H54 (cell line): ENCODE measurements at regions not wholly inside any gene's neighbourhood (a gene's known extent, or its start where the extent isn't known, plus 50 kb on each side); places are given as distances from the start of the nearest gene placed in this dataset.

Experiments used
- DNase-seq: peaks from one replicate; pipeline ENCODE4 v3.0.0; 2011; ENCODE audit warnings: low spot score, mixed read lengths; ENCODE audit not compliant: insufficient read length
- FAIRE-seq: peaks from 3 replicates; lab custom pipeline; 2011; peaks lifted over from hg19 to GRCh38; lab: Jason Lieb, UNC
- POLR2A ChIP-seq: IDR thresholded peaks from 2 replicates; pipeline ENCODE4 v1.6.1; 2011; ENCODE audit warnings: low read depth, mild to moderate bottlenecking, low read length

DNA sequence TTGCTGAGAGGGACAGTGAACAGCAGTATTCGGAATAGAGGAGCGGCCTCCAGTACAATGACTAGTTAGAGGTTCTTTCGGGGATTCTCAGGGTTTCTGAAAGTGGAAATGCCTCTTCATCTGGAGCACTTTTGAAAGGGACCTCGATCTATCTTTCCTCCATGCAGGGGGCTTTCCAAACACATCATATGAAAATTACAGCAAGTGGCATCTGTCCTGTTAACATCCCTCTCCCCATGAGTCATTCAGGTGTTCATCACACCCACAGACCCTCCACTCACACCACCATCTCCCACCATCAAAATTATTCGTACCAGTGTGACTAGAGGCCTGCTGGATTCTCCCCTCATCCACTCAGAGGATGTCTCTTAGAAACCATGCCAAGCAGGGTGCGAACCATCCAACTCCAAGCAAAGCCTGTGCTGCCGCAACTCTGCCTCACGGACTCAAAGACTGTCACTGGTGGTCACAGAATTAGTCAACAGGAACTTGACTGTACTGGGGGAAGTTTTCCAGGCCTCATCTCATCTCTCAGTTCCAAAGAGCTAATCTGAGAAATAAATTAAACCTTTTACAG, 211.1 kb downstream of the MRPL39 start:
- no peak for DNase-seq
- FAIRE-seq: no peak

DNA sequence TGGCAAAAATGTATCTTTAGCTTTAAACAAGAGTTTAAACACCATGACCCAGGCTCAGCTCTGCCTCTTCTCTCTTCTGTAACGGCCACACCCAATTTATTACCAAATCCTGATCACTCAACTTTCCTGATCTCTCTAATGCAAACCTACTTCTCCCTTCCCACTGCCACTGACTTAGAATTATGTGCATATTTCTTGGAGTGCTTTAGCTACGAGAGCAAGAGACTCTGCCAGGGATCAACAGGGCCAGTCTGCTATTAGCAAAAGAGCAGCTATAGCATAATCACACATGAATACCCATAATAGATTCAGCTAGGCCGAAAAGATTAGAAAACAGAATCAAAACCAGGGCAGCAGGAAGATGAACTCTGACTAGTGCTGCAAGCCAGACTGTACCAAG, 215.5 kb downstream of the MRPL39 start:
- FAIRE-seq: no peak
- TF ChIP-seq POLR2A: no peak

More for the DNA sequence above, 211.1 kb downstream of the MRPL39 start:
- no peak for TF ChIP-seq POLR2A

DNA sequence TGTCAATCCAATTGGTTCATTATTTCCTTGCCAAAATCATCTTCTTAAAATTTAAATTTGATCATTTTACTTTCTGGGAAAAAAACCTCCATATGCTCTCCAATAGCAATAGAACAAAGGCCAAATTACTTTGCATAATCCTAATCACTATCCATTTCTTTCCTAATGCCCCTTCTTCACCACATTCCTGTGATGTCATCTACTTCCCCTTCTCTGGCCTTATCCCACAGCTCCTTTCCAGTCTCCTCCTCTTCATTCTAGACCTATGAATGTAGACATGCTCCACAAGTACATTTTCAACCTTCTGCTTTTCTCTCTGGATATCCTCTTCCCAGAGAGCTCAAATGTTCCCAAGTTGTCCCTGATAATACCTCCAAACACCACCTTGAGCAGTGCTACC, 216.6 kb downstream of the MRPL39 start:
- no peak for DNase-seq
- no peak for FAIRE-seq
- TF ChIP-seq POLR2A: no peak

More for the DNA sequence above, 215.5 kb downstream of the MRPL39 start:
- DNase-seq: no peak

DNA sequence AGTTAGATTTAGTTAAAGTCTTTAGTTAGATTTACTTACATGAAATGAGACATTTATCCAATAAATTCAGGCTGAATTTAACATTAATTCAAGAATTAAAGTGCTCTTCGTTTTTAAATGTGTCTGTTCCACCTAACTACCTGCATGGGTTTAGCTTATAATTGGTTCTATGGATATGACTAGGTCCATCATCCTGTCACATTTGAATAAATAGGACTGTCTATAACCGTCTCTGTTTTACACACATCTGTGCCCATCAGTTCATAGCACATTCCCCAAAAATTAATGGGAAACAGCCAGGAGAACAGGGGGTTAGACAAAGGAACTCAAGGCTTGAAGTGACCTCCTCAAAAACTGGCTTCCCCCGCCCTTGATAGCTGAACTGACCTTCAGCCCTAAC, 219.6 kb downstream of the MRPL39 start:
- FAIRE-seq (no peak), DNase-seq (no peak)
- TF ChIP-seq POLR2A: no peak

DNA sequence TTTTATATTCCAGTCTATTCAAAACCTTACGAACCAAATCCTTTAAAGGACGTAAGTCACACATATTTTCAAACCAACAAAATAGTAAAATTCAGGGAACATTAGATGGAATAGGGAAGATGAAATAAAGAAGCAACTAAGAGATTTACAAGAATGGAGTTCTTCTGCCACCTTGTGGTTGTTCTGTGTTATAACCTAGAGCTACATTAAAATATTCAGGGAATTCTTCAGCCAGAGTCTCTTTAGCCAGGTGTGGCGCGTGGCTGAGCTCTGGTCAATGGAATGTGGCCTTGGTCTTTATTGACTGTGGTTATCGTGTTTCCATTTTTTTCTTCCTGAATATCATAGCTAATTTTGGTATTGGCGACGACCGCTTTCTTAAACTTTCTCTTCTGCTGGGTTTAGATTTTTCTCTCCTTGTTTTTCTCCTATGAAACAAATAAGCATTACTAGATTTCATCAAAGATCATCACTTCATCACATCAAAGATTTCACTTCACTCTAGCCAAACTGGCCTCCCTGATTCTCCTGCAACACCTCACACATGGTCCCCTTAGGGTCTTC, 221.3 kb downstream of the MRPL39 start:
- FAIRE-seq (no peak), DNase-seq (peak; percentile 29)
- TF ChIP-seq POLR2A: no peak

GRCh38 chr21:25385341-25385740, 221.9 kb downstream of the MRPL39 start:
- DNase-seq (no peak), FAIRE-seq (no peak)
- no peak for TF ChIP-seq POLR2A

DNA sequence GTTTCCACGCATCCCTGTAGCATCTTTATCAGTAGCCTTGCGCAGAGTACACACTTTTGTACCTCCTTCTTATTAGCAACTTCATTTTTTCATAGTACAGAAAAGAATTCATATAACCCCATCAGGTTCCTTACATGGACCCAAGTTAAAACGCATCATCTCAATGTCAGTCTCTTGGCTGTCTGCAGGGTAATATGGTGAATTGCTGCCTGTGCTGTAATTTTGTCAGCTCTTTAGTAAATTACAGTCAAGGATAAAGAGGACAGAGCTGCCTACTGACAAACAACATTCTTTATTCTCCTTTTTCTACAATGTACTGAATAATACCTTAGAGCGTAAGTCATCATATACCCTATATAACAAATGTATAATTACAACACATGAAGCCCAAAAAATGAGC, 222.5 kb downstream of the MRPL39 start:
- no peak for FAIRE-seq
- no peak for TF ChIP-seq POLR2A
- DNase-seq: no peak

DNA sequence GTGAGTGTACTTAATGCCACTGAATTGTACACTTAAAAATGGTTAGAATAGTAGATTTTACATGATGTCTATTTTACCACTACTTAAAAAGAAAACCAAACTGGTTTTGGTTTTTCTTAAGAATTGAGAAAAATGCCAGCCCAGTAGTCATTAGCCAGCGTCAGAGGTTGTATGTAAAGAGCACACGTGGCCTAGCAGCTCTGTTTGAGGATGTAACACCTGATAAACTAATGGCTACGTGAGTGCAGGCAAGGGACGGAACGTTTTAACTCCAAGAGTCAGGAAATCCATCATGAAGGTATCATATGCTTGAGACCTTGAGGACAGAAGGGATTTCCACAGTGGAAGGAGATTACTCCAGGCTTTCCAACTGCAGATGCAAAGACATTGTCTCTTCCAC, 223.7 kb downstream of the MRPL39 start:
- no peak for TF ChIP-seq POLR2A
- DNase-seq: no peak
- FAIRE-seq: no peak

DNA sequence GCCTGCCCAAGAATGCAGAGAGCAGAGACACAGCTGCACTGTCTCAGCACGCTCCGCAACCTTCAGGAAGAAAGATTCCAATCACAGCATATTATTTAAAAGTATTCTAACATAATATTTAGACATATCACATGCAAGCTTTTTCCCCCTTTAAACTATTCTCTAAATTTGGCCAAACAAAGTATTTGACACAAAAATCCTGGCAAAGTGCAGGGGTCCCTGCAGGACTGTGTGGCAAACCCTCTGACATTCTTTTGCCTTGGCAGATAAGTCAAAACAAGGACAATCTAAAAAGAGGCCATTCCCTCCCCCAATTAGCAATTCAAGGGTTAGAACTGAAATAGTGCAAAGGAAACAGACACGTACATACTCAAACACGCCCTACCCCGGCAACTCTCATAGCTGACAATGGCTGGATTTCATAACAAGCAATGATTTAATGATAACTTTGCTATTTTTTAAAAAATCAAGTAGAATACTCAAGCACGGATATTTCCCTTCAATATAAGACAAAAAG, 225.3 kb downstream of the MRPL39 start:
- no peak for FAIRE-seq
- no peak for DNase-seq
- TF ChIP-seq POLR2A: no peak

GRCh38 chr21:25375675-25376074, 231.6 kb downstream of the MRPL39 start:
- DNase-seq (no peak), FAIRE-seq (no peak)
- TF ChIP-seq POLR2A: no peak

DNA sequence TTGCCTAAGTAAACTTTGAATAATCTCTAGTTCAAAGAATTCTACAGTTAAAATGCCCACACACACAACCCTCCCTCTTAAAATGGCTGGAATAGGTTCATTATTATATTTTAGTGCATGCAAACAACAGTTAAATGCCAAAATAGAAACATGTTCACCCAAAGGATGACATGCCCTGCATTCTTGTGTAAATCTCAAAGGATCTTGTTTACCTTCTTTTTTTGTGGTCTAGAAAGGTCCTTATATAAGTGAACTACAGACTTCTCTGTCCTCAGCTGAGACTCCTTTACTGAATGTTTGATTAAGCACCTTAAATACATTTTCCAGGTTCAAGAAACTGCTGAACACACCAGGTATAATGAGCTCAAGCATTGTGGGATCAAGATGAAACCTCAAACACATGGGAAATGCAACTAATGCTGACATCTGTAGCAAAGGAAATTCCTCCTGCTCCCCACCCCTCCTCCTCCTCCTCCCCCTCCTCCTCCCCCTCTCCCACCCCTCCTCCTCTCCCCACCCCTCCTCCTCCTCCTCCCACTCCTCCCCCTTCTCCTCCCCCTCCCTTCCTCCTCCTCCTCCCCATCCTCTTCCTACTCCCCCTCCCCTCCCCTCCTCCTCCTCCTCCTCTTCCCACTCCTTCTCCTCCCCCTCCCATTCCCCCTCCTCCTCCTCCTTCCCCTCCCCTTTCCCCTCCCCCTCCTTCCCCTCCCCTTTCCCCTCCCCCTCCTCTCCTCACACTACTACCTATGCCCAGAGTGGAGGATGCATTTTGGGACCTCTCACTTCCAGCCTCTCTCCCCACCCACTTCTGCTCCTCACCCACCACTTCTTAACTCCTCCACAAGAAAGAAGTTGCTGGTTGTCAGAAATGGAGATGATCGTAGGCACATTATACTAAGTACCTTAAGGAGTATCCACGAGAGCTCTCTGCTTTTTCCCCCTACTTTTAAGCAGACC, 233.9 kb downstream of the MRPL39 start:
- no peak for TF ChIP-seq POLR2A
- FAIRE-seq: no peak
- DNase-seq: no peak

DNA sequence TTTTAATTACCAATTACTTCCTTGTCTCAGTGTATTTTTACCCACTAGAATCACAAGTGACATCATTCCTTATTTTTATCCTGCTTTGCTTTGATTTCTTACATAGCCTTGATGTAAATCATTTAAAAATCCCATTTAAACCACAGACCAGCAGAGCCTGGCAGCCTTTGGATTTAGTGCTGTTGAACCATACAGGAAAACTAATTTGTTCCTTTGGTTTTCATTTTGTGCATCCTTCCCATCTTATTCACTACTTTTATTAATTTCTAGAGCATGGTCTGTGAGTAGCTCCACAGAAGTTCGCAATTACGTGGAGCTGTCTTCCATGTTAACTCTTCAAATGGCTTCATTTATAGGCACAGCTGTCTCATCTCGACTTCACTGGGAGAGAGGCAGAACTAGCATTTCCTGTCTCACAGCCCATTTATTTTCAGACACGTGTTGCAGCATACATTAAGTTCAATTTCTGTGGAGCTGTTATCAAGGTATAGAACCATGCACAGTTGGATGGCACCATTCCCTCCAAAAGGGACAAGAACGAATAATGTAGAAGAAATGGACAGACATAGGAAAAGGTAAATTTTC, 235.3 kb downstream of the MRPL39 start:
- FAIRE-seq: no peak
- TF ChIP-seq POLR2A: no peak
- no peak for DNase-seq

GRCh38 chr21:25370311-25370744, 237.0 kb downstream of the MRPL39 start:
- FAIRE-seq (peak; percentile 96), DNase-seq (peak; percentile 63)
- TF ChIP-seq POLR2A: no peak

- FAIRE-seq (no peak), DNase-seq (no peak)
- no peak for TF ChIP-seq POLR2A
Observed at GRCh38 chr21:25369524-25370300, 237.6 kb downstream of the MRPL39 start.
